ENCODE measurements at regions not wholly inside any gene's neighbourhood (a gene's known extent, or its start where the extent isn't known, plus 50 kb on each side); places are given as distances from the start of the nearest gene placed in this dataset.

DNA sequence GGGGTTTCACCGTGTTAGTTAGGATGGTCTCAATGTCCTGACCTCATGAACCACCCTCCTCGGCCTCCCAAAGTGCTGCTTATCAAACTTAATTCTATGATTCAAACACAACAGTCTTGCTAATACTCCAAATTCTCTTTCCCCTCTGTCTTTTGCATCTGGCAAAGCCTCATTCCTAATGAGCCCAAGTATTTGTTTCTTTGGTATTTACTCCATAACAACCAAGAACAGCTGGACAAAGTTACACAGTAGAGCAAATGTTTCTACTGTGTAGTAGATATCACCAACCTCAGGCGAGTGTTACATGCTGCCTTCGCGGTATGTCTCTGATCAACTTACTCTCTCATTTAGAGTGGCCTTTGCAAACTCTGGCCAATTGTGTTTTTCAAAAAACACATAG is 195.8 kb upstream of the KCNN2 start:
- TF ChIP-seq ZNF565 (CRISPR knock-in tag; conservative IDR thresholded peaks at IDR 0.05; ENCODE audit: low read depth): no peak
- no peak for TF ChIP-seq PPARA (CRISPR knock-in tag; IDR thresholded peaks at IDR 0.05; ENCODE audit: borderline replicate concordance)
- TF ChIP-seq BACH2 (CRISPR knock-in tag; IDR thresholded peaks at IDR 0.05; ENCODE audit: borderline replicate concordance): no peak
- no peak for ATAC-seq

DNA sequence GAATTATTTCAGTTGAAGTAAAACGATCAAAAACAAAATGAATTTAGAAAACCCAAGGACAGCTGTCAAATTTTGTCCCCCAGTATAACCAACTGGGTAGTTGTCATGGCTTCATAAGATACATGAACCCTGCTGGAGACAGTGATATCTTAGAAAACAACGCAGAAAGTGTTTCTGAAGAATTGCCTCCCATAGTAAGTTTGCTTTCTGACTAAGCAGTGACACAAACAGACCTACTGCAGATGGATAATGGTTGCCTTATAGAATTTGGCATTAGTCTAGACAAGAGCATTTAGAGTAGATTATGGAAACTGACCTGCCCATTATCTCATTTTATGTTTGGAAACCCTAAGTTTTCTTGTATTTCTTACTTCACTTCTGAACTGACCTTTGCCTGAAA is 187.7 kb upstream of the KCNN2 start:
- TF ChIP-seq TOX (CRISPR knock-in tag; IDR thresholded peaks at IDR 0.05; ENCODE audit: borderline replicate concordance): no peak
- TF ChIP-seq ZNF8 (CRISPR knock-in tag; IDR thresholded peaks at IDR 0.05): no peak
- TF ChIP-seq, protein P1, sequence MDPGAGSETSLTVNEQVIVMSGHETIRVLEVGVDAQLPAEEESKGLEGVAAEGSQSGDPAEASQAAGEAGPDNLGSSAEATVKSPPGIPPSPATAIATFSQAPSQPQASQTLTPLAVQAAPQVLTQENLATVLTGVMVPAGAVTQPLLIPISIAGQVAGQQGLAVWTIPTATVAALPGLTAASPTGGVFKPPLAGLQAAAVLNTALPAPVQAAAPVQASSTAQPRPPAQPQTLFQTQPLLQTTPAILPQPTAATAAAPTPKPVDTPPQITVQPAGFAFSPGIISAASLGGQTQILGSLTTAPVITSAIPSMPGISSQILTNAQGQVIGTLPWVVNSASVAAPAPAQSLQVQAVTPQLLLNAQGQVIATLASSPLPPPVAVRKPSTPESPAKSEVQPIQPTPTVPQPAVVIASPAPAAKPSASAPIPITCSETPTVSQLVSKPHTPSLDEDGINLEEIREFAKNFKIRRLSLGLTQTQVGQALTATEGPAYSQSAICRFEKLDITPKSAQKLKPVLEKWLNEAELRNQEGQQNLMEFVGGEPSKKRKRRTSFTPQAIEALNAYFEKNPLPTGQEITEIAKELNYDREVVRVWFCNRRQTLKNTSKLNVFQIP (CRISPR knock-in tag; IDR thresholded peaks at IDR 0.05; ENCODE audit: borderline replicate concordance, low read depth): no peak
- no peak for TF ChIP-seq TCF4 (CRISPR knock-in tag; IDR thresholded peaks at IDR 0.05; ENCODE audit: borderline replicate concordance)
- no peak for TF ChIP-seq ZNF70 (CRISPR knock-in tag; IDR thresholded peaks at IDR 0.05)
- TF ChIP-seq BACH2 (CRISPR knock-in tag; IDR thresholded peaks at IDR 0.05; ENCODE audit: borderline replicate concordance): no peak
- TF ChIP-seq, protein P2, sequence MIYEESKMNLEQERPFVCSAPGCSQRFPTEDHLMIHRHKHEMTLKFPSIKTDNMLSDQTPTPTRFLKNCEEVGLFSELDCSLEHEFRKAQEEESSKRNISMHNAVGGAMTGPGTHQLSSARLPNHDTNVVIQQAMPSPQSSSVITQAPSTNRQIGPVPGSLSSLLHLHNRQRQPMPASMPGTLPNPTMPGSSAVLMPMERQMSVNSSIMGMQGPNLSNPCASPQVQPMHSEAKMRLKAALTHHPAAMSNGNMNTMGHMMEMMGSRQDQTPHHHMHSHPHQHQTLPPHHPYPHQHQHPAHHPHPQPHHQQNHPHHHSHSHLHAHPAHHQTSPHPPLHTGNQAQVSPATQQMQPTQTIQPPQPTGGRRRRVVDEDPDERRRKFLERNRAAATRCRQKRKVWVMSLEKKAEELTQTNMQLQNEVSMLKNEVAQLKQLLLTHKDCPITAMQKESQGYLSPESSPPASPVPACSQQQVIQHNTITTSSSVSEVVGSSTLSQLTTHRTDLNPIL (CRISPR knock-in tag; IDR thresholded peaks at IDR 0.05; ENCODE audit: low read depth): no peak
- no peak for TF ChIP-seq ESRRG (CRISPR knock-in tag; IDR thresholded peaks at IDR 0.05)
- no peak for TF ChIP-seq CSDC2 (CRISPR knock-in tag; IDR thresholded peaks at IDR 0.05)
- TF ChIP-seq, protein P3, sequence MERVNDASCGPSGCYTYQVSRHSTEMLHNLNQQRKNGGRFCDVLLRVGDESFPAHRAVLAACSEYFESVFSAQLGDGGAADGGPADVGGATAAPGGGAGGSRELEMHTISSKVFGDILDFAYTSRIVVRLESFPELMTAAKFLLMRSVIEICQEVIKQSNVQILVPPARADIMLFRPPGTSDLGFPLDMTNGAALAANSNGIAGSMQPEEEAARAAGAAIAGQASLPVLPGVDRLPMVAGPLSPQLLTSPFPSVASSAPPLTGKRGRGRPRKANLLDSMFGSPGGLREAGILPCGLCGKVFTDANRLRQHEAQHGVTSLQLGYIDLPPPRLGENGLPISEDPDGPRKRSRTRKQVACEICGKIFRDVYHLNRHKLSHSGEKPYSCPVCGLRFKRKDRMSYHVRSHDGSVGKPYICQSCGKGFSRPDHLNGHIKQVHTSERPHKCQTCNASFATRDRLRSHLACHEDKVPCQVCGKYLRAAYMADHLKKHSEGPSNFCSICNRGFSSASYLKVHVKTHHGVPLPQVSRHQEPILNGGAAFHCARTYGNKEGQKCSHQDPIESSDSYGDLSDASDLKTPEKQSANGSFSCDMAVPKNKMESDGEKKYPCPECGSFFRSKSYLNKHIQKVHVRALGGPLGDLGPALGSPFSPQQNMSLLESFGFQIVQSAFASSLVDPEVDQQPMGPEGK (CRISPR knock-in tag; IDR thresholded peaks at IDR 0.05; ENCODE audit: borderline replicate concordance): no peak
- no peak for TF ChIP-seq OSR1 (CRISPR knock-in tag; IDR thresholded peaks at IDR 0.05)
- TF ChIP-seq ZNF565 (CRISPR knock-in tag; conservative IDR thresholded peaks at IDR 0.05; ENCODE audit: low read depth): no peak
- no peak for TF ChIP-seq PPARA (CRISPR knock-in tag; IDR thresholded peaks at IDR 0.05; ENCODE audit: borderline replicate concordance)
- TF ChIP-seq GLIS3 (CRISPR knock-in tag; IDR thresholded peaks at IDR 0.05): no peak
- no peak for TF ChIP-seq SNAI2 (CRISPR knock-in tag; IDR thresholded peaks at IDR 0.05)
- TF ChIP-seq, protein P4, sequence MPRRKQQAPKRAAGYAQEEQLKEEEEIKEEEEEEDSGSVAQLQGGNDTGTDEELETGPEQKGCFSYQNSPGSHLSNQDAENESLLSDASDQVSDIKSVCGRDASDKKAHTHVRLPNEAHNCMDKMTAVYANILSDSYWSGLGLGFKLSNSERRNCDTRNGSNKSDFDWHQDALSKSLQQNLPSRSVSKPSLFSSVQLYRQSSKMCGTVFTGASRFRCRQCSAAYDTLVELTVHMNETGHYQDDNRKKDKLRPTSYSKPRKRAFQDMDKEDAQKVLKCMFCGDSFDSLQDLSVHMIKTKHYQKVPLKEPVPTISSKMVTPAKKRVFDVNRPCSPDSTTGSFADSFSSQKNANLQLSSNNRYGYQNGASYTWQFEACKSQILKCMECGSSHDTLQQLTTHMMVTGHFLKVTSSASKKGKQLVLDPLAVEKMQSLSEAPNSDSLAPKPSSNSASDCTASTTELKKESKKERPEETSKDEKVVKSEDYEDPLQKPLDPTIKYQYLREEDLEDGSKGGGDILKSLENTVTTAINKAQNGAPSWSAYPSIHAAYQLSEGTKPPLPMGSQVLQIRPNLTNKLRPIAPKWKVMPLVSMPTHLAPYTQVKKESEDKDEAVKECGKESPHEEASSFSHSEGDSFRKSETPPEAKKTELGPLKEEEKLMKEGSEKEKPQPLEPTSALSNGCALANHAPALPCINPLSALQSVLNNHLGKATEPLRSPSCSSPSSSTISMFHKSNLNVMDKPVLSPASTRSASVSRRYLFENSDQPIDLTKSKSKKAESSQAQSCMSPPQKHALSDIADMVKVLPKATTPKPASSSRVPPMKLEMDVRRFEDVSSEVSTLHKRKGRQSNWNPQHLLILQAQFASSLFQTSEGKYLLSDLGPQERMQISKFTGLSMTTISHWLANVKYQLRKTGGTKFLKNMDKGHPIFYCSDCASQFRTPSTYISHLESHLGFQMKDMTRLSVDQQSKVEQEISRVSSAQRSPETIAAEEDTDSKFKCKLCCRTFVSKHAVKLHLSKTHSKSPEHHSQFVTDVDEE (CRISPR knock-in tag; IDR thresholded peaks at IDR 0.05): no peak
- TF ChIP-seq RARB (CRISPR knock-in tag; IDR thresholded peaks at IDR 0.05): no peak
- TF ChIP-seq ZC3H10 (CRISPR knock-in tag; IDR thresholded peaks at IDR 0.05): no peak
- no peak for TF ChIP-seq ARNTL (CRISPR knock-in tag; IDR thresholded peaks at IDR 0.05; ENCODE audit: borderline replicate concordance, low read depth)
- no peak for TF ChIP-seq ZFP30 (CRISPR knock-in tag; IDR thresholded peaks at IDR 0.05)
- no peak for ATAC-seq

DNA sequence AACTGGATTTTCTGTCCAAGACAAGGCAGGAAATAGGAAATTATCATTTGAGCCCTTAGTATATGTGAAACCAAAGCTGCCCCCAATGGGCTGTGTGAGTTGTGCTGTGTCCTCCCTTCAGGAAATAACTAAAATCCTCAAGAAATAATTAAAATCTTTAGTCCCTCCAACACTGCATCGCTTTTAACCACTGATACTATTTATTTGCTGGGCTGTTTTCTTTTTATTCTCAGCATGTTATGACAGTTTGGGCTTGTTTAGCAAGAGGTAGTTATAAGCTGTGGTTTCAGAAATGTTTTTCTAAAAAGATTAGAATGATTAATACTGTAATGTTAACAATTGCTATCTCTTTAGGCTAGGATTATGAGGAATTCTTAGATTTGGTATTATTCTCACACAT is 187.0 kb upstream of the KCNN2 start:
- no peak for TF ChIP-seq CSDC2 (CRISPR knock-in tag; IDR thresholded peaks at IDR 0.05)
- TF ChIP-seq OSR1 (CRISPR knock-in tag; IDR thresholded peaks at IDR 0.05): no peak
- no peak for TF ChIP-seq ISL1 (CRISPR knock-in tag; IDR thresholded peaks at IDR 0.05)
- TF ChIP-seq ARNTL (CRISPR knock-in tag; IDR thresholded peaks at IDR 0.05; ENCODE audit: borderline replicate concordance, low read depth): no peak
- TF ChIP-seq ZFP3 (CRISPR knock-in tag; IDR thresholded peaks at IDR 0.05): no peak
- TF ChIP-seq PPARA (CRISPR knock-in tag; IDR thresholded peaks at IDR 0.05; ENCODE audit: borderline replicate concordance): no peak
- TF ChIP-seq, protein P5, sequence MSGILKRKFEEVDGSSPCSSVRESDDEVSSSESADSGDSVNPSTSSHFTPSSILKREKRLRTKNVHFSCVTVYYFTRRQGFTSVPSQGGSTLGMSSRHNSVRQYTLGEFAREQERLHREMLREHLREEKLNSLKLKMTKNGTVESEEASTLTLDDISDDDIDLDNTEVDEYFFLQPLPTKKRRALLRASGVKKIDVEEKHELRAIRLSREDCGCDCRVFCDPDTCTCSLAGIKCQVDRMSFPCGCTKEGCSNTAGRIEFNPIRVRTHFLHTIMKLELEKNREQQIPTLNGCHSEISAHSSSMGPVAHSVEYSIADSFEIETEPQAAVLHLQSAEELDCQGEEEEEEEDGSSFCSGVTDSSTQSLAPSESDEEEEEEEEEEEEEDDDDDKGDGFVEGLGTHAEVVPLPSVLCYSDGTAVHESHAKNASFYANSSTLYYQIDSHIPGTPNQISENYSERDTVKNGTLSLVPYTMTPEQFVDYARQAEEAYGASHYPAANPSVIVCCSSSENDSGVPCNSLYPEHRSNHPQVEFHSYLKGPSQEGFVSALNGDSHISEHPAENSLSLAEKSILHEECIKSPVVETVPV (CRISPR knock-in tag; IDR thresholded peaks at IDR 0.05): no peak
- TF ChIP-seq TOX (CRISPR knock-in tag; IDR thresholded peaks at IDR 0.05; ENCODE audit: borderline replicate concordance): no peak
- TF ChIP-seq ZNF70 (CRISPR knock-in tag; IDR thresholded peaks at IDR 0.05): no peak
- no peak for TF ChIP-seq TCF4 (CRISPR knock-in tag; IDR thresholded peaks at IDR 0.05; ENCODE audit: borderline replicate concordance)
- TF ChIP-seq GLIS3 (CRISPR knock-in tag; IDR thresholded peaks at IDR 0.05): no peak
- ATAC-seq: no peak

Measured in SK-N-SH treated with all-trans-retinoic acid at 6 μM for 48 hours (cell line).